DLD1 (cell line): ENCODE measurements at regions not wholly inside any gene's neighbourhood (a gene's known extent, or its start where the extent isn't known, plus 50 kb on each side); places are given as distances from the start of the nearest gene placed in this dataset.

ENCODE experiments used
- in situ Hi-C: cut with HindIII; loops from 2 replicates; pipeline ENCODE4 v1.10.0; 2017; ENCODE audit warnings: low sequenced_read_pairs

- in situ Hi-C loops: loop anchor here (10.0 to 25.0 kb wide), 2 partner anchors 337 to 590 kb away; no protein-coding TSS in a partner anchor
These were observed 58.6 kb downstream of the TMEM17 start for GRCh38 chr2:62447411-62447810.

- in situ Hi-C loops: loop anchor here (10.0 to 25.0 kb wide), 2 partner anchors 338 to 591 kb away; no protein-coding TSS in a partner anchor
These were observed 59.5 kb downstream of the TMEM17 start for GRCh38 chr2:62446491-62446890.

GRCh38 chr2:62443886-62444285, 62.1 kb downstream of the TMEM17 start:
- in situ Hi-C loops: loop anchor here (10.0 to 25.0 kb wide), 2 partner anchors 341 to 593 kb away; no protein-coding TSS in a partner anchor

- in situ Hi-C loops: loop anchor here (10.0 to 25.0 kb wide), 2 partner anchors 341 to 594 kb away; no protein-coding TSS in a partner anchor
These were observed 62.5 kb downstream of the TMEM17 start for GRCh38 chr2:62443471-62443870.

GRCh38 chr2:62441824-62442223, 64.2 kb downstream of the TMEM17 start:
- in situ Hi-C loops: loop anchor here (10.0 to 25.0 kb wide), 2 partner anchors 343 to 595 kb away; no protein-coding TSS in a partner anchor

- in situ Hi-C loops: loop anchor here (10.0 to 25.0 kb wide), 2 partner anchors 343 to 596 kb away; no protein-coding TSS in a partner anchor
These were observed 64.6 kb downstream of the TMEM17 start for GRCh38 chr2:62441421-62441820.

- in situ Hi-C loops: loop anchor here (10.0 to 25.0 kb wide), 2 partner anchors 344 to 597 kb away; no protein-coding TSS in a partner anchor
These were observed 65.6 kb downstream of the TMEM17 start for GRCh38 chr2:62440281-62440946.

GRCh38 chr2:62439425-62439824, 66.6 kb downstream of the TMEM17 start:
- in situ Hi-C loops: loop anchor here (25.0 kb wide), 1 partner anchor 598 kb away; no protein-coding TSS in a partner anchor

GRCh38 chr2:62437785-62438184, 68.2 kb downstream of the TMEM17 start:
- in situ Hi-C loops: loop anchor here (25.0 kb wide), 1 partner anchor 600 kb away; no protein-coding TSS in a partner anchor

GRCh38 chr2:62435720-62436119, 70.3 kb downstream of the TMEM17 start:
- in situ Hi-C loops: loop anchor here (25.0 kb wide), 1 partner anchor 602 kb away; no protein-coding TSS in a partner anchor

GRCh38 chr2:62432407-62432806, 73.6 kb downstream of the TMEM17 start:
- in situ Hi-C loops: loop anchor here (5.0 to 25.0 kb wide), 2 partner anchors 440 to 605 kb away; no protein-coding TSS in a partner anchor

GRCh38 chr2:62431512-62431911, 74.5 kb downstream of the TMEM17 start:
- in situ Hi-C loops: loop anchor here (5.0 to 25.0 kb wide), 2 partner anchors 439 to 606 kb away; no protein-coding TSS in a partner anchor

- in situ Hi-C loops: loop anchor here (5.0 to 25.0 kb wide), 2 partner anchors 438 to 607 kb away; no protein-coding TSS in a partner anchor
These were observed 75.8 kb downstream of the TMEM17 start for GRCh38 chr2:62430146-62430545.

GRCh38 chr2:62427146-62427545, 78.8 kb downstream of the TMEM17 start:
- in situ Hi-C loops: loop anchor here (25.0 kb wide), 1 partner anchor 610 kb away; no protein-coding TSS in a partner anchor

GRCh38 chr2:62426154-62426912, 79.7 kb downstream of the TMEM17 start:
- in situ Hi-C loops: loop anchor here (25.0 kb wide), 1 partner anchor 611 kb away; no protein-coding TSS in a partner anchor

GRCh38 chr2:62425684-62426083, 80.3 kb downstream of the TMEM17 start:
- in situ Hi-C loops: loop anchor here (25.0 kb wide), 1 partner anchor 612 kb away; no protein-coding TSS in a partner anchor

- in situ Hi-C loops: loop anchor here (25.0 kb wide), 1 partner anchor 612 kb away; no protein-coding TSS in a partner anchor
These were observed 81.1 kb downstream of the TMEM17 start for GRCh38 chr2:62424899-62425298.

GRCh38 chr2:62423883-62424458, 82.0 kb downstream of the TMEM17 start:
- in situ Hi-C loops: no loop called here

- in situ Hi-C loops: no loop called here
These were observed 82.8 kb downstream of the TMEM17 start for GRCh38 chr2:62423235-62423634.

GRCh38 chr2:62415518-62415917, 90.5 kb downstream of the TMEM17 start:
- in situ Hi-C loops: no loop called here
